RWPE2 (cell line): ENCODE measurements at regions not wholly inside any gene's neighbourhood (a gene's known extent, or its start where the extent isn't known, plus 50 kb on each side); places are given as distances from the start of the nearest gene placed in this dataset.

ENCODE experiments used
- ATAC-seq: fragments of 200-7000 bp; cut with Tn5 transposase; 3 replicates; pipeline ENCODE4 v1.9.1; 2021; ENCODE audit warnings: low read depth
- DNase-seq: peaks from one replicate; pipeline ENCODE4 v3.0.0-alpha.2; 2020; ENCODE audit warnings: low spot score
- H3K27ac ChIP-seq: fragments of 450-650 bp; 2 replicates; pipeline ENCODE4 v1.5.1; 2017; ENCODE audit warnings: mild to moderate bottlenecking; ENCODE audit not compliant: poor library complexity, severe bottlenecking
- H3K27me3 ChIP-seq: fragments of 250-450 bp; sonication (Bioruptor Pico); 2 replicates; pipeline ENCODE4 v1.5.1; 2021; ENCODE audit warnings: mild to moderate bottlenecking, moderate library complexity; ENCODE audit not compliant: insufficient read depth, poor library complexity, severe bottlenecking
- H3K36me3 ChIP-seq: fragments of 250-450 bp; sonication (Bioruptor Pico); 2 replicates; pipeline ENCODE4 v1.5.1; 2020; ENCODE audit warnings: low read depth, mild to moderate bottlenecking, moderate library complexity
- H3K4me1 ChIP-seq: fragments of 250-450 bp; sonication (Bioruptor Pico); 2 replicates; pipeline ENCODE4 v1.5.1; 2021; ENCODE audit warnings: mild to moderate bottlenecking, moderate library complexity; ENCODE audit not compliant: insufficient read depth, poor library complexity, severe bottlenecking
- H3K4me3 ChIP-seq: fragments of 250-450 bp; sonication (Bioruptor Pico); 2 replicates; pipeline ENCODE4 v1.5.1; 2021; ENCODE audit warnings: mild to moderate bottlenecking, moderate library complexity; ENCODE audit not compliant: severe bottlenecking
- H3K9me3 ChIP-seq: fragments of 250-450 bp; sonication (Bioruptor Pico); 2 replicates; pipeline ENCODE4 v1.5.1; 2021; ENCODE audit warnings: mild to moderate bottlenecking, moderate library complexity; ENCODE audit not compliant: severe bottlenecking
- TF ChIP-seq, protein P1 (sequence below): fragments of 450-650 bp; IDR thresholded peaks from one replicate; pipeline ENCODE4 v1.5.1; 2017; ENCODE audit warnings: mild to moderate bottlenecking, moderate library complexity; ENCODE audit not compliant: poor library complexity, severe bottlenecking

DNA sequence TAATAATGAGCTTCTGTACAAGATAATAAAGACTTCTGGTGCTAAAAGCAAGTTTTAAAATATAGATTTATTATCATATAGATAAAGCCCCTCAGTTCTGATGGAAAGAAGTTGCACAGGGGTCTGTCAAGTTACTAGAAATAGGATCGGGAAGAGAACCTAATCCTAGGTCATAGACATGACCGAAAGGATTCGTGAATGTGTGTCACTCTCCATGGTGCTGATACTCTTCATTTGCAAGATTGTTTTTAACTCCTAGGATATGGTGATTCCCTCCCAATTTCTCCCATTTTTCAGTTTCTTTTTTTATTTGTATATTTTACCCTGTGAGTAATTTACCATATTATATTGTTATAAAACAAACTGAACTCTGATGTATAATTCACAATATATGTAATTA lies 58.9 kb upstream of the CTNNA2 start:
- DNase-seq: no peak
- H3K4me1 ChIP-seq: no peaks in the 10 kb centered on the region
- ATAC-seq: no peak
- TF ChIP-seq, protein P1, sequence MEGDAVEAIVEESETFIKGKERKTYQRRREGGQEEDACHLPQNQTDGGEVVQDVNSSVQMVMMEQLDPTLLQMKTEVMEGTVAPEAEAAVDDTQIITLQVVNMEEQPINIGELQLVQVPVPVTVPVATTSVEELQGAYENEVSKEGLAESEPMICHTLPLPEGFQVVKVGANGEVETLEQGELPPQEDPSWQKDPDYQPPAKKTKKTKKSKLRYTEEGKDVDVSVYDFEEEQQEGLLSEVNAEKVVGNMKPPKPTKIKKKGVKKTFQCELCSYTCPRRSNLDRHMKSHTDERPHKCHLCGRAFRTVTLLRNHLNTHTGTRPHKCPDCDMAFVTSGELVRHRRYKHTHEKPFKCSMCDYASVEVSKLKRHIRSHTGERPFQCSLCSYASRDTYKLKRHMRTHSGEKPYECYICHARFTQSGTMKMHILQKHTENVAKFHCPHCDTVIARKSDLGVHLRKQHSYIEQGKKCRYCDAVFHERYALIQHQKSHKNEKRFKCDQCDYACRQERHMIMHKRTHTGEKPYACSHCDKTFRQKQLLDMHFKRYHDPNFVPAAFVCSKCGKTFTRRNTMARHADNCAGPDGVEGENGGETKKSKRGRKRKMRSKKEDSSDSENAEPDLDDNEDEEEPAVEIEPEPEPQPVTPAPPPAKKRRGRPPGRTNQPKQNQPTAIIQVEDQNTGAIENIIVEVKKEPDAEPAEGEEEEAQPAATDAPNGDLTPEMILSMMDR: no peak
- H3K36me3 ChIP-seq: no peaks in the 10 kb centered on the region
- H3K9me3 ChIP-seq: no peaks in the 10 kb centered on the region
- H3K4me3 ChIP-seq: no peak overlapping the region
- no peaks in the 10 kb centered on the region for H3K27me3 ChIP-seq
- H3K27ac ChIP-seq: no peak overlapping the region

DNA sequence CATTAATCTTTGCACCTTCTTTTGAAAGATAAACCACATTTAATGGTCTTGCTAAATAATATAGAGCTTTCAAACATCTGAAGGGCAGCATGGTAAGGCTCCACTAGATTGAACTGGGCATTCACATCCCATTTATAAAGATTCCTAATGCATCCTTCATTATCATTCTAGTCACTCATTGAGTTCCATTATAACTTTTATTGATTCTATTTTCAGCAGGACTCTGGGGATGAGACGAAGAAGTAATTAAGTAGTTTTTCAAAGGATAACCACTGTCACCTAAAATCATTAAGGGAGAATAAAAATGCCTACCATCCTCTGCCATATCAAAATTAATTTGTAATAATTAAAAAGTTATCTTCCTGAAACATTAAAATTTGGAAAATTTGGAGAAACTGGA lies 60.2 kb upstream of the CTNNA2 start:
- TF ChIP-seq, protein P1: no peak
- H3K4me1 ChIP-seq: no peaks in the 10 kb centered on the region
- H3K9me3 ChIP-seq: no peaks in the 10 kb centered on the region
- no peaks in the 10 kb centered on the region for H3K36me3 ChIP-seq
- H3K27ac ChIP-seq: no peak overlapping the region
- ATAC-seq: no peak
- no peaks in the 10 kb centered on the region for H3K27me3 ChIP-seq
- no peak overlapping the region for H3K4me3 ChIP-seq
- no peak for DNase-seq

DNA sequence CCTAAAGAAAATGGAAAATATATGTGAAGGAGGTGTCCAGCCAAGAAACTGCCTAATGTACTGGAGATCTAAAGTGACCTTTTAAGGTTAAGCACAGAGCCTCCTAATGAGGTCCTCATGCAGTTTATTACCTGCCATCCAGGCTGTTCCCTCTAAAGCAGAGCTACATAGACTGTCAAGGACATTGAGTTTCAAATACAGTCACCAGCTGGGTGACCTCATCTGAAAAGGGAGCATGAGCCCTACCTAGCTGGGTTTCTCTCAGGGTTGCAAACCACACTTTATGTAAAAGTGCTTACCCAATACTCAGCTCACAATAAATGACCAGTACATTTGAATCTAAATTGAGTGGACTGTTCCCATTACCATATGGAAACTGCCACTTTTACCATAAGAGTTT lies 65.4 kb upstream of the CTNNA2 start:
- Histone ChIP-seq H3K27ac (no peak overlapping the region), H3K4me1 (no peaks in the 10 kb centered on the region), H3K27me3 (no peaks in the 10 kb centered on the region), H3K4me3 (no peak overlapping the region), H3K36me3 (no peaks in the 10 kb centered on the region), H3K9me3 (no peaks in the 10 kb centered on the region)
- TF ChIP-seq, protein P1: no peak
- DNase-seq (no peak), ATAC-seq (no peak)

DNA sequence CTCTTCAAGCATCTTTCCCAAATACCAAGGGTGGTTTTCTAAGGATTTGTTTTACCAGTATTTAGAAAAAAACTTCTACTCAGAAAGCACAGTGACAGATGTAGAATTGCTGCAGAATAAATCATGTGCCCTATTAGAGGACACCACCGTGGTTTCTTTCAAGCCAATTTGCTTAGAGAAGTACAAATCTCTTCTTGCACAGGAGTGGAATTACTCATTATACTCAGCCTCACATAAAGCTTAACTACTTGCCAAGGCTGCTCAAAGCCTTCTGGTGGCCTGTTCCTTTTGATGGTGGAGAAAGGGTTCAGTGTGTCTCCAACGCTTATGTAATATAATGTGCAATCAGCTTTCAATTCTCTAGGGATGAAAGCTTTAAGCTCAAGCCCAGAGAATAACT lies 66.5 kb upstream of the CTNNA2 start:
- H3K27me3 ChIP-seq: no peaks in the 10 kb centered on the region
- no peak for DNase-seq
- no peak overlapping the region for H3K27ac ChIP-seq
- no peaks in the 10 kb centered on the region for H3K9me3 ChIP-seq
- no peak for ATAC-seq
- no peak overlapping the region for H3K4me3 ChIP-seq
- TF ChIP-seq, protein P1: no peak
- no peaks in the 10 kb centered on the region for H3K36me3 ChIP-seq
- H3K4me1 ChIP-seq: no peaks in the 10 kb centered on the region

DNA sequence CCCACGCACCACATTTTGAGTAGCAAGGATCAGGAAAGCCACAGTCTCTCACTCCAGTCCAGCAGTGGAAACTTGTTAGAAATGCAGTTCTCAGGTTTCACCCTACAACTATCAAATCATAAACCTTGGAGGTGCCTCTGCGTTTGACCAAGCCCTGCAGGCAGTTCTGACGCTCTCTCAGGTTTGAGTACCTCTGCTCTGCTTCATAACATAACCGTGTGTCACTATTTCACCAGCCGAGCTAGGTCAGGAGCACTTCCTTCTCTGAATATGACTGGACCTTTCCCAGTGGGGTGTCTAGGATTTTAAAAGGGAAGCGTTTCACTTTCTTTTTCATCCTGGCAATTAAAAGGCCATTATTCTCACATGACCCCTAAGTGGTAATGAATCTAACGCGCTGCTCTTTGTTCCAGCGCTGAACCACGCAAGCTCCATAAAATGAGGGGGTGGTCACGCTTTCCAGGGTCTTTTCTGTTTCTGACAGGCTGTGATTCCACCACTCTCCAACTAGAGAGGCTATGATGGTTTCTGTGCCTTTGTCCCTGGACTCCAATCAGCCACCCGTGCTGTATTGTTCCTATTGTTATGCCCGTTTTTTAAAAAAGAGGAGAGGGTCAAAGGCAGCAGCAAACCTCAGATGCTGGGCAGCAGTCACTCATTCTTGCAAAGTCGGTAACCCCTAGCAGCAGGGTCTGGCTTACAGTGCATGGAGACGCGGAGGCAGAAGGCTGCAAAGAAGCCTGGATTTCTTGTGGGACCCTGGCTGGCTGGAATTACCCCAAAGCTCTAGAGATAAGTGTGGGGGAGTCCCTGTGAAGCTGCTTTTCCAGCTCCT lies 75.2 kb upstream of the CTNNA2 start:
- Histone ChIP-seq H3K9me3 (no peaks in the 10 kb centered on the region), H3K4me3 (no peak overlapping the region), H3K27me3 (no peaks in the 10 kb centered on the region), H3K4me1 (no peaks in the 10 kb centered on the region), H3K27ac (no peak overlapping the region), H3K36me3 (no peaks in the 10 kb centered on the region)
- TF ChIP-seq, protein P1: no peak
- DNase-seq: no peak
- peak; percentile 98 for ATAC-seq
